Keratinocyte (primary cell): ENCODE measurements at regions not wholly inside any gene's neighbourhood (a gene's known extent, or its start where the extent isn't known, plus 50 kb on each side); places are given as distances from the start of the nearest gene placed in this dataset.
"Not testable (repeated sequence)": the region's sequence is repeated elsewhere in the genome, so short reads cannot be mapped to it uniquely, and the experiment has no call there.

Experiments used
- CTCF ChIP-seq, 3 experiments: IDR thresholded peaks in 1 of 3; conservative IDR thresholded peaks in 1 of 3; optimal IDR thresholded peaks in 1 of 3; 2 replicates in 2 of 3; 3 replicates in 1 of 3; pipeline versions ENCODE3 to v1.5.1; 2011; ENCODE audit warnings: low read length in 3 of 3, mild to moderate bottlenecking in 3 of 3, moderate library complexity in 2 of 3, control low read depth in 1 of 3, inconsistent platforms in 1 of 3; ENCODE audit not compliant: insufficient read depth in 2 of 3; ENCODE audit errors: extremely low read depth in 1 of 3
- EZH2 ChIP-seq: IDR thresholded peaks from one replicate; pipeline ENCODE4 v1.6.1; 2012; ENCODE audit warnings: inconsistent platforms, mild to moderate bottlenecking, low read length, moderate library complexity

GRCh38 chr1:83246780-83247179 lies 752.2 kb downstream of the TTLL7 start:
- TF ChIP-seq EZH2; CTCF (optimal IDR thresholded peaks at IDR 0.05 in 1 of 3, IDR thresholded peaks at IDR 0.05 in 1 of 3, conservative IDR thresholded peaks at IDR 0.05 in 1 of 3; ENCODE audit: extremely low read depth in 1 of 3, insufficient read depth in 2 of 3, low read length in 3 of 3): not testable (repeated sequence)
